DOHH2 (cell line): ENCODE measurements at regions not wholly inside any gene's neighbourhood (a gene's known extent, or its start where the extent isn't known, plus 50 kb on each side); places are given as distances from the start of the nearest gene placed in this dataset.

ENCODE experiments used
- CTCF ChIP-seq: fragments of 200-600 bp; sonication (generic); IDR thresholded peaks from one replicate; pipeline ENCODE4 v1.5.1; 2014; ENCODE audit warnings: antibody characterized with exemption, mild to moderate bottlenecking, low read depth, low read length; ENCODE audit not compliant: poor library complexity, severe bottlenecking
- EZH2phosphoT487 ChIP-seq: fragments of 200-600 bp; sonication (generic); IDR thresholded peaks from 2 replicates; pipeline ENCODE4 v1.6.1; 2017; ENCODE audit warnings: borderline replicate concordance, mild to moderate bottlenecking, antibody characterized with exemption, low read length, moderate library complexity, mixed read lengths

- TF ChIP-seq CTCF (no peak), EZH2phosphoT487 (no peak)
These were observed 281.3 kb downstream of the IPMK start for GRCh38 chr10:57986422-57986821.
